Ascending aorta (tissue), 2 donors: ENCODE measurements at regions not wholly inside any gene's neighbourhood (a gene's known extent, or its start where the extent isn't known, plus 50 kb on each side); places are given as distances from the start of the nearest gene placed in this dataset.

Source experiments
- DNase-seq, 2 donors: peaks; one replicate each; pipeline ENCODE4 v3.0.0-alpha.2; 2019; ENCODE audit warnings: low spot score in 2 of 2
- H3K27ac ChIP-seq, 2 donors: fragments of 200-600 bp; sonication (generic); one replicate each; pipeline ENCODE4 v1.5.1; 2016 to 2017; ENCODE audit warnings: mild to moderate bottlenecking in 1 of 2
- H3K27me3 ChIP-seq: fragments of 200-600 bp; sonication (generic); one replicate; pipeline ENCODE4 v1.5.1; 2017
- H3K36me3 ChIP-seq, 2 donors: fragments of 200-600 bp; sonication (generic); one replicate each; pipeline ENCODE4 v1.5.1; 2016
- H3K4me1 ChIP-seq, 2 donors: fragments of 200-600 bp; sonication (generic); one replicate each; pipeline ENCODE4 v1.5.1; 2016 to 2017; ENCODE audit warnings: mild to moderate bottlenecking in 1 of 2
- H3K4me3 ChIP-seq, 2 donors: fragments of 200-600 bp; sonication (generic); one replicate each; pipeline ENCODE4 v1.5.1; 2016 to 2017; ENCODE audit warnings: mild to moderate bottlenecking in 1 of 2
- H3K9me3 ChIP-seq, 2 donors: fragments of 200-600 bp; sonication (generic); one replicate each; pipeline ENCODE4 v1.5.1; 2016
- intact Hi-C: fragments of 100-400 bp; cut with DNase I; formaldehyde crosslinking; loops from one replicate; pipeline ENCODE4 v1.15.1; 2023
- TF ChIP-seq, protein P1 (sequence below), 3 experiments: fragments of 200-600 bp in 2 of 3; fragments of 450-650 bp in 1 of 3; sonication (generic) in 2 of 3; IDR thresholded peaks; one replicate each; pipeline ENCODE4 v1.5.1; 2016 to 2019; ENCODE audit warnings: antibody characterized with exemption in 3 of 3, mild to moderate bottlenecking in 1 of 3, moderate library complexity in 1 of 3

DNA sequence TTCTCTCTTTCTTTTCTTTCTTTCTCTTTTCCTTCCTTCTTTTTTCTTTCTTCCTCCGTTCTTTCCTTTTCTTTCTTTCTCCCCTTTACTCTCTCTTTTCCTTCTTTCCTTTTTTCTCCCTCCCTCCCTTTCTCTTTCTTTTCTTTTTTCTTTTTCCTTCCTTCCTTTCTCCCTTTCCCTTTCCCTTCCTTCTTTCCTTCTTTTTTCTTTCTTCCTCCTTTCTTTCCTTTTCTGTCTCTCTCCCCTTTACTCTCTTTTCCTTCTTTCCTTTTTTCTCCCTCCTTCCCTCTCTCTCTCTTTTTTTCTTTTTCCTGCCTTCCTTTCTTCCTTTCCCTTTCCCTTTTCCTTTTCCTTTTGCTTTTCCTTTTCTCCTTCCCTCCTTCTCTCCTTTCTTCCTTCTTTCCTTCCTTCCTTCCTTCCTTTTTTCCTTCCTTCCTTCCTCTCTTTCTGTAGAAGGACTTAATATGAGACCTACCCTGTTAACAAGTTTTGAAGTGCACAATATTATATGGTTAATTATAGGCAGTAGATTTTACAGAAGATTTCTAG lies 142.7 kb upstream of the CD180 start:
- no peaks in the 10 kb centered on the region for H3K27me3 ChIP-seq
- no peaks in the 10 kb centered on the region for H3K9me3 ChIP-seq
- no peaks in the 10 kb centered on the region for H3K4me1 ChIP-seq
- TF ChIP-seq, protein P1, sequence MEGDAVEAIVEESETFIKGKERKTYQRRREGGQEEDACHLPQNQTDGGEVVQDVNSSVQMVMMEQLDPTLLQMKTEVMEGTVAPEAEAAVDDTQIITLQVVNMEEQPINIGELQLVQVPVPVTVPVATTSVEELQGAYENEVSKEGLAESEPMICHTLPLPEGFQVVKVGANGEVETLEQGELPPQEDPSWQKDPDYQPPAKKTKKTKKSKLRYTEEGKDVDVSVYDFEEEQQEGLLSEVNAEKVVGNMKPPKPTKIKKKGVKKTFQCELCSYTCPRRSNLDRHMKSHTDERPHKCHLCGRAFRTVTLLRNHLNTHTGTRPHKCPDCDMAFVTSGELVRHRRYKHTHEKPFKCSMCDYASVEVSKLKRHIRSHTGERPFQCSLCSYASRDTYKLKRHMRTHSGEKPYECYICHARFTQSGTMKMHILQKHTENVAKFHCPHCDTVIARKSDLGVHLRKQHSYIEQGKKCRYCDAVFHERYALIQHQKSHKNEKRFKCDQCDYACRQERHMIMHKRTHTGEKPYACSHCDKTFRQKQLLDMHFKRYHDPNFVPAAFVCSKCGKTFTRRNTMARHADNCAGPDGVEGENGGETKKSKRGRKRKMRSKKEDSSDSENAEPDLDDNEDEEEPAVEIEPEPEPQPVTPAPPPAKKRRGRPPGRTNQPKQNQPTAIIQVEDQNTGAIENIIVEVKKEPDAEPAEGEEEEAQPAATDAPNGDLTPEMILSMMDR (IDR thresholded peaks at IDR 0.05): no peak
- H3K27ac ChIP-seq: no peak overlapping the region
- no peak for DNase-seq
- no peak overlapping the region for H3K4me3 ChIP-seq
- intact Hi-C loops: no loop called here
- H3K36me3 ChIP-seq: no peaks in the 10 kb centered on the region

DNA sequence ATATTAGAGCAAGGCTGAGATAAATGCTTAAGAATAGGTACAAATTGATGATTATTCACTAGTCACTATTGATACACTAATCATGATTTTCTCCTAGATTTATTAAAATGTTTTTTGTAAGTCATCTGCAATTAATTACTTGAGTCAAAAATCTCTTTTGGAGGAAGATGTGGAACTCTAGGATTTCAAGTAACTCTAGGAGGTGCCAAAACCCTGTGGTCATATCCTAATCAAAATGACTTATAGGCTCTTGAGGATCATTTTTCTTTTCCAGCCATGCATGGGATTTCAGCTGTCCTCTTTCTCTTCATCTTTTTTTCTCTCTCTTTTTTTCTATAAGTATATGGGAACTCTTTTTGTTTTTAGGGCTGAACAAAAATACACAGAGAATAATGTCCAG lies 141.8 kb upstream of the CD180 start:
- intact Hi-C loops: no loop called here
- H3K9me3 ChIP-seq: no peaks in the 10 kb centered on the region
- H3K27me3 ChIP-seq: no peaks in the 10 kb centered on the region
- DNase-seq: no peak
- H3K36me3 ChIP-seq: no peaks in the 10 kb centered on the region
- H3K4me3 ChIP-seq: no peak overlapping the region
- TF ChIP-seq, protein P1 (IDR thresholded peaks at IDR 0.05): no peak
- H3K27ac ChIP-seq: no peak overlapping the region
- H3K4me1 ChIP-seq: no peaks in the 10 kb centered on the region

DNA sequence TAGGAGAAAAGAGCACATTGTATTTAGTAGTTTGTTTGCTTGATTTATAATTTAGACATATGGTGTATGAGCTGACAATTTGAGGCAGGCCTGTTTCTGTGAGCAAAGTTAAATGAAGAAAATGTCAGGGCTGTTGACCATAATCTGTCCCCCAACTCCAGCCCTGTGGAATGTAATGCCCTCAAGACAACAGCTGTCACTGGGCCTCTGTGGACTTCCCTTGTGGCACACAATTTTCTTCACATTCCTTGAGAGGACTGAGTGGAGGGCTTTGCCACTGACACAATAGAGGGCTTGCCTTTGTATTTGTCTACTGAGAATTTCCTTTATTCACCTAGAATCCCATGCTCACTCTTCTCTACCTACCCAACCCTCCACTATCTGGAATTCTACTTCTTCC lies 141.2 kb upstream of the CD180 start:
- H3K9me3 ChIP-seq: no peaks in the 10 kb centered on the region
- no peaks in the 10 kb centered on the region for H3K36me3 ChIP-seq
- H3K4me1 ChIP-seq: no peaks in the 10 kb centered on the region
- TF ChIP-seq, protein P1 (IDR thresholded peaks at IDR 0.05): no peak
- no peaks in the 10 kb centered on the region for H3K27me3 ChIP-seq
- H3K4me3 ChIP-seq: no peak overlapping the region
- H3K27ac ChIP-seq: no peak overlapping the region
- DNase-seq: no peak
- intact Hi-C loops: no loop called here

DNA sequence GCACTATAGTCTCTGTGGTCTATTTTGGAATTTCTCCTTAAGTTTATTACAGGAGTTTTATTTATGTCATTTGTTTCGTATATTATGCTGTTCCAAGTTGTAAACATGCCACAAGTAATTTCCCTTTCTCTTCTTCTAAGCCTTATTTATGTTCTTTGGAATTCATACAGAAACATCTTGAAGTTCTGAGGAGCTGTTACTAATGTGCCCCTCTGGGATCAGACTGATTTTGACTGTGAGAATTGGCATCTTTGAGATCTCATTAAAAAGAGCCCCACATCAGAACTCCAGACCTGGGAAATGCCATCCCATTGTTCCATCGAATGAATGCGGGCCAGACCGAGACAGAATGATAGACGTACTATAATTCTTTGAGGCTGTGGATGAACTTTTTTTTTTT lies 138.8 kb upstream of the CD180 start:
- Histone ChIP-seq H3K9me3 (peaks cover 0 to 2% of the 10 kb centered on the region in 2 donors), H3K36me3 (no peaks in the 10 kb centered on the region), H3K27me3 (no peaks in the 10 kb centered on the region), H3K4me1 (no peaks in the 10 kb centered on the region), H3K4me3 (no peak overlapping the region), H3K27ac (no peak overlapping the region)
- intact Hi-C loops: no loop called here
- TF ChIP-seq, protein P1 (IDR thresholded peaks at IDR 0.05): no peak
- no peak for DNase-seq

DNA sequence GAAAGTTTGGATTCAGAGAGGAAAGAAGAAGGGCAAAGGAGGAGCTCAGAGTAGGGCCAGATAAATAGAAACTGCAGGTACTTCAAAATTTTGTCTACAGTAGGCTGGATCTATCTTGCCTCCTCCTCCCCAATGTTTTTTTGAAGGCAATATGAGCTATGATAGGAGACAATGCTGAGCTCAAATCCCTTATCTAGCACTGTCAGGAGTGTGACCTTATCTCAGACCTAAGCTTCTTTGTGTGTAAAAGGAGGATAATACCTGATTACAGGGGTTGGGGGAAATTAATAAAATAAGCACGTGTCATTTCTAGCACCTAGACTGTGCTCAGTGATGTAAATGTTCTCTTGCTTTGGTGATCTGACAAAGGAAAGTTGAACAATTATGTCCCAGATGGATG lies 137.8 kb upstream of the CD180 start:
- intact Hi-C loops: no loop called here
- DNase-seq: no peak
- Histone ChIP-seq H3K27ac (no peak overlapping the region), H3K4me1 (no peaks in the 10 kb centered on the region), H3K36me3 (no peaks in the 10 kb centered on the region), H3K4me3 (no peak overlapping the region), H3K9me3 (peaks cover 0 to 6% of the 10 kb centered on the region in 2 donors), H3K27me3 (no peaks in the 10 kb centered on the region)
- TF ChIP-seq, protein P1 (IDR thresholded peaks at IDR 0.05): no peak

DNA sequence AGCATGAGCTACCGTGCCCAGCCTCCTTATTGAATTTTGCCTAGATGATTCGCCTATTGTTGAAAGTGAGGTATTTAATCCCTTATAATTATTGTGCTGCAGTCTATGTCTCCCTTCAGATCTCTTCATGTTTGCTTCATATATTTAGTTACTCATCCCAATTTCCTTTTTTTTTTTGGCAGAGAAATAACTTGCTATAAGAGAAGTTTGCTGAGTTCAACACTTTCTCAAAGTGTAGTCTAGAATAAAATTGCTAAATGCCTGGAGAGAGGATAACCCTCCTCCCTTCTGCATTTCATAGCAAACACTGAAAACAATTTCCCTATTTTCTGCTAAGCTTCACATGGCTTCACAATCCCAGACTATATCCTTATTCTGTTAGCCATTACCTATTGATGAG lies 136.6 kb upstream of the CD180 start:
- Histone ChIP-seq H3K27ac (no peak overlapping the region), H3K4me1 (no peaks in the 10 kb centered on the region), H3K9me3 (peaks cover 0 to 6% of the 10 kb centered on the region in 2 donors), H3K36me3 (no peaks in the 10 kb centered on the region), H3K4me3 (no peak overlapping the region), H3K27me3 (no peaks in the 10 kb centered on the region)
- no peak for DNase-seq
- TF ChIP-seq, protein P1 (IDR thresholded peaks at IDR 0.05): no peak
- intact Hi-C loops: no loop called here
